HG02870 (cell line): ENCODE measurements at regions not wholly inside any gene's neighbourhood (a gene's known extent, or its start where the extent isn't known, plus 50 kb on each side); places are given as distances from the start of the nearest gene placed in this dataset.
"Not testable (repeated sequence)": the region's sequence is repeated elsewhere in the genome, so short reads cannot be mapped to it uniquely, and the experiment has no call there.

Experiments used
- ATAC-seq: cut with Tn5 transposase; IDR thresholded peaks from one replicate; pipeline ENCODE4 v1.9.1; 2021; ENCODE audit warnings: mild to moderate bottlenecking, moderate library complexity; ENCODE audit not compliant: unreplicated experiment

DNA sequence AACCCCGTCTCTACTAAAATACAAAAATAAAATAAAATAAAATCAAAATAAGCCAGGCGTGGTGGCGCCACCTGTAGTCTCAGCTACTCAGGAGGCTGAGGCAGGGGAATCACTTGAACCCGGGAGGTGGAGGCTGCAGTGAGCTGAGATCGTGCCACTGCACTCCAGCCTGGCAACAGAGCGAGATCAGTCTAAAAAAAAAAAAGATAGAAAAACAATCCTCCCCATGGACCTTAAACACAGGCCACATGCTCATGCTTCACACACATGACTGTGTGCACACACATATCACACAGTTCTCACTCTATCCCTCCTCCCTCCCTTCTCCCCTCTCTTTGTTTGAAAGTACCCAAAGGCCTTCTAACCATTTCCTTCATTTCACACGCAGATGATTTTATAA lies 667.6 kb downstream of the UQCRFS1 start:
- ATAC-seq: not testable (repeated sequence)

DNA sequence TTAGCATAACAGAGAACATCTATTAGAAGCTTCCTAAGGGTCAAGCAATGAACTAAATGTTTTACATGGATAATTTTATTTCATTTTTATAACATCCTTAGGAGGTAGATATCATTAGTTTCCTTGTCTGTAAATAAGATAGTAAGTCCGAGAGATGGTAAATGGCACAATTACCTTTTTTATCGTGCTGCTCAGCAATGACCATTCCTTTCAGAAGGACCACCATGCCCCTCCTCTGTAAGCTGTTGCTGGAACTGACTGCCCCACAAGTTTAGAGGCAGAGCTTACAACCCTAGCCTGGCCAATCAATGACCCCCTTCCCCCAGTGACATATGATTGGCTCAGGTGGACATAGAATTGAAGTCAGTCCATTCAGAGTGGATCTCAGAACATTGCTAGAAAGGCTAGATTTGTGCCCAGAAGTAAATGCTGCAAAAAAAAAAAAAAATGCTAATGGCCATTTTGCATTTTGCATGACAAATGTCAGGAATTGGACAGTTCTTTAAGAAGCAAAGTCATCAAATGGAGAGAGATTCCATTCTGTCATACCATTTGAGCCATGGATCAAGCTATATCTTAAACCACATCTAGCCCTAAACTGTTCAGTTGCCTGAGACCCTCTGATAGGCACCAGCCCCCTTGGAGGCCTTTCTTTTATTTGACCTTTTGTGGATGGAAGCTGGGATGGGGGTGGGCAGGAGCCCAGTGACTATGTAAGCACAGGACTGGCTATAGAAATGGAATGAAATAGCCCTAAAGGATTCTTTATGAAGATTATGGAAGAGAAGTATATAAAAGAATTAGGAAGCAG lies 668.3 kb downstream of the UQCRFS1 start:
- no peak for ATAC-seq

DNA sequence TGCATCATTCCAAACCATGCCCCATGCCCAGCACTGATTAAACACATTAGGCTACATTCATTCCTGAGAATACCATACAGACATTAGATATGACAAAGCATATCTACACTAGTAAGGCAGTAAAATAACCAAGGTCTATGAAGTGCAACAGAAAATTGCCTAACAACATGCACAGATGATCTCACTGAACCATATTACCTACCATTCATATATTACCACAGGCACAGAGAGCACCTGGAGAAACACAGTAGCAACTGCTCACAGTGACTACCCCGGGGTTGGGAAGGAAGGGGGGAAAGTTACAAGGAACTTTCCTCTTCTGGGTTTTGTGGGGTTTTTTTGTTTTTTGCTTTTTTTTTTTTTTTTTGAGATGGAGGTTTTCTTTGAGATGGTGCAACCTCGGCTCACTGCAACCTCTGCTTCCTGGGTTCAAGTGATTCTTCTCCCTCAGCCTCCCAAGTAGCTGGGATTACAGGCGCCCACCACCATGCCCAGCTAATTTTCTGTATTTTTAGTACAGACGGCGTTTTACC lies 669.6 kb downstream of the UQCRFS1 start:
- ATAC-seq: no peak

DNA sequence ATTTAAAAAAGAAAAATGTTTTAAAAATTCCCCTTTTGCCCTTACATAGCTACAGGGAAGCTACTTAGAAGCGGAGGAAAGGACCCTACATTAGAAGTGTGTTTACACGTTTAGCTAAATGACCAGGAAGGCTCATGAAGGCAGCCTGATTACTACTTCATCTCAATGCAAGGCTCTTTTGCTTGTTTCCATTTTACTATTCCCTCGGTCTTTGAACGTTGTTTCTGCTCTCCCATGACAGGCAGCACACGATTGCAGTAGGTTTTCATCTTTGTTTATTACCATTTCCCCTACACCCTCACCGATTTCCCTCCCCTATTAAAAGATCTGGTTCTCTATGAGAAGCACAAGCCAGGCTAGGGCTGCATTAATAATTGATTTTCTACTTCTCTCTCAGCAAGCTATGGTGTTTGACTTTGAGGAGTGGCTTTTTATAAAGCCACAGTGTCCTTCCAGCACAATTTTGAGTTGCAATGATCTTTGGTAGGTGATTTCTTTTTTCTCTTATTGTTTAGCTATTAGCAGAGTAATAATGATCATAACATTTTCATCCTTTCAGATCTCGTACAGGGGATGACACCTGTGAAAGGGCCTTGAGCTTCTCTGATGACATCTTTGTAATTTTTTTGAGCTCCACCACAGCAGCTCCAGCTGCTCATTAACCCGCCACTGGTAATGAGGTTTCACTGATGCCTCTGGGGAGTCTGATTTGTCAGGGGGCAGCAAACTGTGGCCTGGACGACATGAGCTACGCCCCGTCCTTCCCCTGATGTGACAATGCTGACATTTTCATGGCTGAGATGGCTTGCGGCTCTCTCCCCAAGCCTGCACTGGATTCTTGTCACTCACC lies 670.3 kb downstream of the UQCRFS1 start:
- no peak for ATAC-seq

DNA sequence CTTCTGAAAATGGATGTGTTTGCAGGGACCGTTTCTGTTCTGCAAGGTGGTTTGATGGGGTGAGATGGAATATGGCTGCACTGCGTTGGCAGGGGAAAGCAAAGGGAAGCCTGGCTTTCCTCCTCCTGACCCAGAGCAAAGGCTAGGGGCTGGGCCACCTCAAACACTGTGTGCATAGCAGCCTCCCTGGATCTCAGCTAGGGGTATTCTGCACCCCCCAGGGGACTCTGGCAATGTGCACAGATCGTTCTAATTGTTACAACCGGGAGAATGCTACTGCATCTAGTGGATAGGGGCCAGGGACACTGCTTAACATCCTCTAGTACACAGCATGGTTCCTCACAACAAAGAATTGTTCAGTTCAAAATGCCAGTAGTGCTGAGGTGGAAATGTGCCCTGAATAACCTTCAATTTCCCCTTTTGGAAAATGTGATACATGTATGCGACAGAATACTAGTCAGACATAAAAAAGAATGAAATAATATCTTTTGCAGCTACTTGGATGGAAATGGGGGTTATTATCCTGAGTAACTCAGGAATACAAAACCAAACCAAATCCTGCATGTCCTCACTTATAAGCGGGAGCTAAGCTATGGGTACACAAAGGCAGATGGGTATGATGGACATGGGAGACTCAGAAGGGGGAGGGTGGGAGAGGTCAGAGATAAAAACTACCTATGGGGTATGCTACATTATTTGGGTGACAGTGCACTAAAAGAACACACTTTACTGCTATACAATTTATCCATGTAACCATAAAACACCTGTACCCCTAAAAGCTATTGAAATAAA lies 671.2 kb downstream of the UQCRFS1 start:
- ATAC-seq: no peak

DNA sequence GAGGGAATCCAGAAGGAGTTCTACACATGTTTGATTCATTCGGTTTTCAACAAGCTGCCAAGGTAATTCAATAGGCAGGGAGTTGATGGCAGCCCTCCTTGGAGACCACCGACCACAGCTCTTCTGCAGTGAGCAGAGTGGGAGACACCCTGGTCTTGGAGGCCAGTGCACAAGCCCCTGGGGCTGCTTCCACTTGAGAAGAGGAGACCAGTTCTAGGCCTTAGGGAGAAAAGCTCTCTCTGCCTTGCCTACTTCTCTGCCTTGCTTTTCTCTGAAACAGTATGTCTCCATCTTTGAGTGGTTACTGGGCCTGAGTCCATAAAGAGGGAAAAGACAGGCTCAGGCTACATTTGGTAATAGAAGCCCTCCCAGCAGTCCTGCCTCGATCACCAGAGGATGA lies 671.9 kb downstream of the UQCRFS1 start:
- ATAC-seq: no peak

DNA sequence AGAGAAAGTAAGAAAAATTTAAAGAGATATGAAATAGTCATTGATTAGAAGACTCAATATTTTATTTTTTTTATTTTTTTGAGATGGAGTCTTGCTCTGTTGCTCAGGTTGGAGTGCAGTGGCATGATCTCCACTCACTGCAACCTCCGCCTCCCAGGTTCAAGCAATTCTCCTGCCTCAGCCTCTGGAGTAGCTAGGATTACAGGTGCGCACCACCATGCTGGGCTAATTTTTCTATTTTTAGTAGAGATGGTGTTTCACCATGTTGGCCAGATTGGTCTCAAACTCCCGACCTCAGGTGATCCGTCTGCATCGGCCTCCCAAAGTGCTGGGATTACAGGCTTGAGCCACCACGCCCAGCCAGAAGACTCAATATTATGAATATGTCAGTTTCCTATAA lies 672.6 kb downstream of the UQCRFS1 start:
- ATAC-seq: not testable (repeated sequence)

DNA sequence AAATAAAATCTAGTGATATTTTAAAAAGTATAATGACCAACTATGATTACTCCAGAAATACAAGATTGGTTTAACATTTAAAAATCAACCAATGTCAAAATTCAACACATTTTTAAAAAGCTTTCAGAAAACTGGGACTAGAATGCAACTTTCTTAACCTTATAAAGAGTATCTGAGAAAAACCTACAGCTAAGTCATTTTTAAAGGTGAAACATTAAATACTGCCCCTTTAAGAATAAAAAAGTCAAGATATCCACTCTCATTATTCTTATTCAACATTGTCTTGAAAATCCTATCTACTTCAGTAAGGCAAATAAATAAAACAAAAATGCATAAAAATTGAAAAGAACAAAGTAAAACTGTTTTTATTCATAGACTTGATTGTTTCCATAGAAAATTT lies 673.2 kb downstream of the UQCRFS1 start:
- no peak for ATAC-seq

DNA sequence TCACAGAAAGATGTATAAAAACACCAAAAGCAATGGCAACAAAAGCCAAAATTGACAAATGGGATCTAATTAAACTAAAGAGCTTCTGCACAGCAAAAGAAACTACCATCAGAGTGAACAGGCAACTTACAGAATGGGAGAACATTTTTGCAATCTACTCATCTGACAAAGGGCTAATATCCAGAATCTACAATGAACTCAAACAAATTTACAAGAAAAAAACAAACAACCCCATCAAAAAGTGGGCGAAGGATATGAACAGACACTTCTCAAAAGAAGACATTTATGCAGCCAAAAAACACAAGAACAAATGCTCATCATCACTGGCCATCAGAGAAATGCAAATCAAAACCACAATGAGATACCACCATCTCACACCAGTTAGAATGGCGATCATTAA lies 674.4 kb downstream of the UQCRFS1 start:
- ATAC-seq: not testable (repeated sequence)

DNA sequence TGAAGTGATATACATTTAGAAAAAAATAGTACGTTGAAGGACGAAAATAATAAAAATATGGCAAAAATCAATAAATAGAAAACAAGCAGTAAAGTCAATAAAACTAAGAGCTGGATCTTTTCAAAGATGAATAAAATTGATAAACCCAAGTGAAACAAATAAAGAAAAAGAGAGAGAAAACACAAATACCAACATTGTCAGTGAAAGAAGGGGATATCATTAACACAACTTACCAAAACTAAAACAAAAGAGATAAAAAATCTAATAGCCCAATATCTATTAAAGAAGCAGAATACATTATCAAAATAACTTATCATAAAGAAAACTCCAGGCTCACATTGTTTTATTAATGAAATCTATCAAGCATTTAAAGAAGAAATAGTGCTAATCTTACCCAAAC lies 675.1 kb downstream of the UQCRFS1 start:
- ATAC-seq: no peak

DNA sequence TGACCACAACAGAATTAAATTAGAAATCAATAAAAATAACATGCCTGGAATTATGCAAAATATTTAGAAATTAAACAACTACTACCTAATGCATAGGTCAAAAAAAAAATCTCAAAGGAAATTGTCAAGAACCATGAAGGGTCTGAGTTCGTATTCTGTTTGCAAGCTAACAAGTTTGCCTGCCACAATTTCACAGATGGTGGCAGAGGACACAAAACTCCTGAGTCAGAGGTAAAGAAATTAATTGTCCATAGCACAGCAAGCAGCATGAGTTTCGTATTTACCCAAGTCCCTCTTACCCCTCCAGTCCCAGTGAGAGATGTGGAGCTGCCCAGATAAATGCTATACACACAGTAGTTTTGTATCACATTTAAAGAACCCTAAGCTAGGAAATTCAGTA lies 675.9 kb downstream of the UQCRFS1 start:
- ATAC-seq: no peak

DNA sequence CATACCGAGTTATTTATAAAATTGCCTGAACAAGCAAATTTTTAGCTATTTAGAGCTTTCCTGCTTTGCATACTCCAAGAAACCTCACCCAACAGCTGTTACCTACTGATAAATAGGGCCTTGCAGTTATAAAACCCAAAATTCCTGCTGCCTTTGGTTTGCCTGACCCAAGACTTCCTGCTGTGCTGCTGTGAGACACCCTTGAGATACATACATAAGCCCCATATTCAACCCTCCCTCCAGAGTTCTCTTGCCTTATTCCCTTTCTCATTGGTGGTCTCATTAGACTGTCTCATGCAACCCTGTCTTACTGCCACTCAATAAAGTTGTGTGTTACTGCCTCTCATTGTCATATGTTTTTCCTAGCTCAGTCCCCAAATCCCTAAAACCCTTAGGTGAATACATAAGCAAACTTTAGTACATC lies 677.6 kb downstream of the UQCRFS1 start:
- ATAC-seq: no peak

DNA sequence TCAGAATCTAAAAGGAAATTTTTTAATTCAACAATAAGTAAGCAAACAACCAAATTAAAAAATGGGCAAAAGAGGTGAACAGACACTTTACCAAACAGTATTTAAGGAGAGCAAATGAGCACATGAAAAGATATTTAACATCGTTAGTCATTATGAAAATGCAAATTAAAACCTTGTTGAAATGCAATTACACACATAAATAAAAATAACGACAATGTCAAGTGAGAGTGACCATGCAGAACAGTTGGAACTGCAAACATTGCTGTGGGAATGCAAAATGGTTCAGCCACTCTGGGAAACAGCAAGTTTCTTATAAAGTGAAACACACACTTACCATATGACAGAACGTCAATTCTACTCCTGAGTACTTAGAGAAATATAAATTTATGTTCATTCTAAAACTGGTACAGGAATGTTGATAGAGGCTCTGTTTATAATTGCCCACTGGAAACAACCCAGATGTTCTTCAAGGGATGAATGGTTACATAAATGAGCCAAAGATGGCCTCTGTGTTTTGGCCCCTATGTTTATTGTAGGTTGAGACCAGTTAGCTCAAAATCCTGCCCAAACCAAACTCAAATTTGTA lies 678.1 kb downstream of the UQCRFS1 start:
- no peak for ATAC-seq

DNA sequence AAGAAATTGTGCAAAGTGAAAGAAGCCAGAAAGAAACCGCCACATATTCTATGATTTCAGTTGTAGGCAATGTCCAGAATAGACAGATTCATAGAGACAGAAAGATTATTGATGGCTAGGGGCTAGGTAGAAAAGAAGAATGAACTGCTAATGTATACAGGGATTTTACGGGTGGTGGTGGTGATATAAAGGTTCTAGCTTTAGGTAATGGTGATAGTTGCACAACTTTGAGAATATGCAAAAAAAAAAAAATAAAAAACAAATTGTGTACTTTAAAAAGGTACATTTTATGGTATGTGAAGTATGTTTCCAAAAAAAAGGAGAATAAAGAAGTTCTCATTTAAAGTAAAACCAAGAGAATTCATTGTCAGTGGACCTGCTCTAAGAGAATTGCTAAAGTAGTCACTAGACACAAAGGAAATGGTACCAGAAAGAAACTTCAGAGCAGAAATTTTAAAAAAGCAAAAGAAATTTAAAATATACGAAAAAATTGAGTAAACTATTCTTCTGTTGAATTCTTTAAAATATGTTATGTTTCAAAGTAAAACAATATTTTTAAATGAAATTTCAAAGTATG lies 680.1 kb downstream of the UQCRFS1 start:
- ATAC-seq: no peak

DNA sequence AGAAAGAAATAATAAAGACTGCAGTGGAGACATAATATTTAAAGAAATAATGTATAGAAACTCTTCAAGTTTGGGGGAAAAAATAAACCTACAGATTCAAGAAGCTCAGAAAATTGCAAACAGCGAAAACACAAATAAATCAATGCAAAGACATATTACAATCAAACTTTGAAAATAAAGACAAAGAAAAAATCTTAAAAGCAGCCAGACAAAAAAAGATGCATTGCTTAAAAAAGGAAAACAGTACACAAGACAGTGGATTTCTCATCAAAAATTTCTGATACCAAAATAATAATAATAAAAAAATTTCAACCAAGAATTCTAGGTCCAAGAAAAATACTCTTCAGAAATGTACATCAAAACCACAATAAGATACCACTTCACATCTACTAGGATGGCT lies 681.0 kb downstream of the UQCRFS1 start:
- no peak for ATAC-seq

DNA sequence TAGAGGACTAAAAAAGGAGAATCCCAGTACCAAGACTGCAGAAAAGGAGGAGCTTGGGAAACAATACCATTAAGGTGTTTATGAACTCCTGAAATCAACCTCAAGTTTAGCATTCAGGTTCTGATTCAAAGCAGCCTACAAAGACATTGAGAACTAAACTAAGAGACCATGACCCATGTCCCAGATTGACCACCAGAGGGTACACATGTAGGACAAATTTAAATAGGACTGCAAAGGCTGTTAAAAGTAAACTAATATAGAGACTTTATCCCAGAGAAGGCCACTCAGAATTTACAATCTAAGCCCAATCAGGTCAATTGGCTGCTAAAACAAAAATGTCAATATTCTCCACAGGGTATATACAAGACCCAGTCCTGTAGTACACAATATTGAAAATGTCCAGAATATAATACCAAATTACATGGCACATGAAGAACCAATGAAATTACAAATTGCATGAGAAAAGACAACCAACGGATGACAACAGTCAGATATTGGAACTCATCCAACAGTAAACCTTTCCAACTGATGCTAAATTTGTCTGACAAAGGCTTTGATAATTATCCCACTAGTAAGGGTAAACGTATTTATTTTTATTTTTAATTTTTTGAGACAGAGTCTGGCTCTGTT lies 682.4 kb downstream of the UQCRFS1 start:
- no peak for ATAC-seq

DNA sequence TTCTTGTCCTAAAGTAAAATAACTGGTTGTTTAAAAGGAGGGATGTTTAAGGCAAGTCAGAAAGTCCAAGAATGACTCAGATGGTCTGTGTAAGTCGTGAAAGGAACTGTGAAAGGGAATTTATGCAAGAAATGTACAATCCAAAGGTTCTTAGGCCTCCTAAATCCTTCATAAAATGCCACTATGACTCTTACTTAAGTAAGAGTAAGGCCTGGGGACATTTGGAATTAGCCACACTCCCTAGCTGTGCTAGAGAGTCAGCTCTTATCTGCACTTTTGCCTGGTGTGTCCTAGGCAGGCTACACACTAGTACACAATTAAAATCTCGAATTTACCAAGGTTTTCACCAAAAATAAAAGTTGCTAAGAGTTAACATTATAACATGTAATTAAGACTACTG lies 686.9 kb downstream of the UQCRFS1 start:
- ATAC-seq: no peak

DNA sequence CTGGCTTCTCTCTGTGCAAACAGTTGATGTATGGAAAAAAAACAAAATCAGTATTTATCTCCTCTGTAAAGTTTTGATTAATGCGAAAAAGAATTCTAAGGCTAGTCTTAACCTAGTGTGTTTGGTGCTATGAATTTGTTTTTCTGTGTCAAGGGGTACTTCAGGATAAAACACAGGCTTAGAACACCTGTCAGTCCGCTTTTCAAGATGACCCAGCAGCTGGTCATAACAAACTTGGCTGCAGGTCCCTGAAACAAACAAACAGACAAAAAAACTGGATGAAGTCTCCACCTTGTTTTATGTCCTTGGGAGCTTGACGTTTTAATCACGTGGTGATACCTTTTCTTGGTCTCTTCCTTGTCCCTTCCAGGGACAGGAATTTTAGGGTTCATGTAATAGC lies 689.3 kb downstream of the UQCRFS1 start:
- ATAC-seq: no peak

DNA sequence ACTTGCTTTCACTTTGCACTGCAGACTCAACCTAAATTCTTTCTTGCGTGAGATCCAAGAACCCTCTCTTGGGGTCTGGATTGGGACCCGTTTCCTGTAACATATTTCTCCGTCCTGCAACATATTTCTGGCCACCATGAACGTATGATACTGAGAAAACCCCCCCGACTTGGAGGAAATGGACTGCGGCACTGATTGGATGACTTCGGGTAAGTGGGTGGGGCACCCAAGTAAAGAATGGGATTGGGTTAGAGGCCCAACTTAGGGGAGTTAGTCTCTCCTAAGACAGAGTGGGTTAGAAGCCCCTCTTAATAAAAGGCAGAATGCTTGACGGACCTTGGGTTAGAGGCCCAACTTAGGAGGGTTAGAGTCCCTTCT lies 690.4 kb downstream of the UQCRFS1 start:
- no peak for ATAC-seq
